HG03469 (cell line): ENCODE measurements at regions not wholly inside any gene's neighbourhood (a gene's known extent, or its start where the extent isn't known, plus 50 kb on each side); places are given as distances from the start of the nearest gene placed in this dataset.

Experiments used
- ATAC-seq: cut with Tn5 transposase; IDR thresholded peaks from one replicate; pipeline ENCODE4 v1.9.1; 2021; ENCODE audit warnings: mild to moderate bottlenecking, moderate library complexity, moderate number of reproducible peaks; ENCODE audit not compliant: unreplicated experiment

- no peak for ATAC-seq
These were observed 93.4 kb upstream of the ENPP6 start for GRCh38 chr4:184310881-184311709.

GRCh38 chr4:184310171-184310567 lies 92.5 kb upstream of the ENPP6 start:
- ATAC-seq = no peak

DNA sequence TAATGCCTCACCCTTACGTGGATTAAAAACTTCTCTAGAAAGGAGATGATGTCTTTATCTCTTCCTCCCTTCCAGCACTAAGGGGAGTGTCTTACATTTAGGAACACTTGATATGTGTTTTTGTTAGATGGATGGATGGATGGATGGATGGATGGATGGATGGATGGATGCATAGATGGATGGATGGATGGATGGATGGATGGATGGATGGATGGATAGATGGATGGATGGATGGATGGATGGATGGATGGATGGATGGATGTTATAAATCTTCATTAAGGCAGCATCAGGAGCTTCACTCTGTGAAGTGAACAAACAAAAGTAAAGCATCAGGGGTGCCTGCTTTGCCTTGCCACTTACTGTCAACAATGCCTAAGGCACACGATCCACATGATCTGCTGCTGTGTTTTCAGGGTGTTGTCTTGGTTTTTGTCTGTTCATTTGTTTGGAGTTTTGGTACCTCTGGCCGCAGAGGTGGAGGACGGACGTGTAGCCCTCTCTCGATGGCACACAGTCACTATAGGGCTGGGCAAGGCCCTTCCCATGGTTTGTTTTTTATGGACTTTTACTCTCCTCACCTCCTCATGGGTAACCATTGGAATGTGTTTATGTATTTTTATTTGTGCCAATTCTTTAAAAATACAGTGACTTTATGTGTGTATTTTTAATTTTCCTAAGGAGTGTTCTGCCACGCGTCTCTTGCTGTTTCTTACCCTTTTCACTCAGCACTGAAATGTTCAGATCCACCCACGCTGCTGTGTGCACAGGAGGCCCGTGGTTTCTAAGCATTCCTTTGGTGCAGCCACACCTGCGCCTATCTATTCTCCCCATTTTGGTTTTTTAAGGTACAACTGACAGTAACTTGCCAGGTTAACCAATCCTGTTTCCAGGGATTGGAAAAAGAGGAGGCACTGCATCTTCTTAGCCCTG lies 91.8 kb upstream of the ENPP6 start:
- ATAC-seq = no peak

GRCh38 chr4:184306949-184307348 lies 89.3 kb upstream of the ENPP6 start:
- ATAC-seq = no peak

GRCh38 chr4:184306470-184306869 lies 88.8 kb upstream of the ENPP6 start:
- no peak for ATAC-seq

- ATAC-seq = no peak
These were observed 83.1 kb upstream of the ENPP6 start for GRCh38 chr4:184300816-184301215.

GRCh38 chr4:184298254-184298653 lies 80.6 kb upstream of the ENPP6 start:
- ATAC-seq = no peak

DNA sequence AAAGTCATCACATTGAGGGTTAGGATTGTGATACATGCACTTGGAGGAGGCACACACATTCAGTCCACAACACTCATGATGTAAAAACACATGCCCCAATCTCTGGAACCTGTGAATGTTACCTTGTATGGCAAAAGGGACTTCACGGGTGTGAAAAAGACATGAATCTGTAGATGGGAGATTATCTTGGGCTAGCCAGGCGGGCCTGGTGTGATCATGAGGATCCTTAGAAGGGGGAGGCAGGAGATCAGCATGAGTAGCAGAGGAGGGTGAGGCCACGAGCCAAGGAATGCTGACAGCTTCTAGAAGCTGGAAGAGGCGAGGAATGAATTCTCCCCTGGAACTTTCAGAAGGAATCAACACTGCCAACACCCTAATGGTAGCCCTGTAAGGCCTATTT lies 77.5 kb upstream of the ENPP6 start:
- no peak for ATAC-seq

DNA sequence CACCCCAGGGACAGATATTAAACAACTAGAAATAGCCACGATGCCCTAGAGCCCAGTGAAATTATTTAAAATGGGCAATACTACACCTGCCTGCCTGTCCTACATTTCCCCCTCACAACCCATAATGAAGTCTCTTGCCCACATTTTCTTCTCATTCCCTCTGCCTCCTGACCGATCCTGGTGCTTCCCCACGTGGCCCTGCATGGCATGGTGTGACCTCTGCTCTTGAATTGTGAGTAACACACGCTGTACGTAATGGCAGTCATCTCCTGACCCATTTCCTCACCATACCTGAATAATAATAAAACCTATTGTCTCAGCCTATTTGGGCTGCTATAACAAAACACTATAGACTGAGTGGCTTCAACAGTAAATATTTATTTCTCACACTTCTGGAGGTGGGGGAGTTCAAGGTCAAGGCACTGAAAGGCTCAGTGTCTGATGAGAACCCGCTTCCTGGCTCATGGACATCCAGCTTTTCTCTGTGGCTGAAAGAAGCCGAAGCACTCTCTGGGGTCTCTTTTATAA lies 77.0 kb upstream of the ENPP6 start:
- ATAC-seq = no peak

- no peak for ATAC-seq
These were observed 75.9 kb upstream of the ENPP6 start for GRCh38 chr4:184293552-184293951.

DNA sequence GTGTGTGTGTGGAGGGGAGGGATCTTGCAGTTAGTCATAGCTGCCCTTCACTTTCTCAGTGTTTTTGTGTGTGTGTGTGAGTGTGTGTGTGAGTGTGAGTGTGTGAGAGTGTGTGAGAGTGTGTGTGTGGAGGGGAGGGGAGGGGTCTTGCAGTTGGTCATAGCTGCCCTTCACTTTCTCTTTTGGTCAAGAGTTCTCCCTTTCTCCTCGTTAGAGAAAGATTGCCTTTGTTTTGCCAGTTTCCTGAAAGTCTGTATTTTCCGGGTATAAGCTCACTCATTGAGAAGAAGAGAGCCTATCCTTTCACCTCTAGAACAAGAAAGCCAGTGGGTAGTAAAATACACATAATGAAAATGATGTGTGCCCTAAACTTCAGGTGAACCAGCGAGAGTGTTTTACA lies 75.2 kb upstream of the ENPP6 start:
- ATAC-seq = no peak

- ATAC-seq = no peak
These were observed 74.8 kb upstream of the ENPP6 start for GRCh38 chr4:184292465-184292867.

GRCh38 chr4:184289179-184289535 lies 71.5 kb upstream of the ENPP6 start:
- no peak for ATAC-seq

DNA sequence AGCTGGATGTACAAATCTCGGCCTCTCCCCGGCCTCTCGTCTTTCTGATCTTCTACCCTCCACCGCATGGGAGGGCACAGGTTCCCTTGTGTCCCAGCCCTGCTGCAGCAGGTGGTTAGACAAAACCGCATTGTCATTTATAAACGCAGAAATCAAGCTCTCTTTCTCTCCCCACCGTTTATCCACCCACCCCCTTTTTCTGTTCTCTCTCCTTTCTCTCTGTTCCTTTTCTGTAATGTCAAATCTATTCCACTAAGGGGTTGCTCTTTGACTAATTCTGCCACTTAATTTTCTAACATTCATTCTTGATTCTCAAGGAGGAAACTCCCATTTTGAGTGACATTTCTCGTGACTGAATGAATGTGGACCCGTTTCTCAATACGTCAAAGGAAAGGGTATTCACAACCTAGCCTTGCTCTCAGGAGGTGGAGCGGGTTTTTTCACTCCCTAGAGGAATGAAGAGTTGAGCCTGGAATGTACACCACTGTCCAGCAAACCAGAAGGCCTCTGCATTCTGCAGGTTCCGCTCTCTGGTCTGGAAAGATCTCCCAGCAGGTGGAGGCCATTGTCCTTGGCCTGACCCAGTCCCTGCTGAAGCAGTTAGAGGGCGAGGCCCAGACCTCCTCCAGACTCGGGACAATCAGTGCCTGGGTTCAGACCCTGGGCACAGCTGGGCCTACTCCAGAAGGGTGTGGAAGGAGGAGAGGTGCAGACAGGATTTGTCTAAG lies 70.9 kb upstream of the ENPP6 start:
- peak; percentile 41 for ATAC-seq

DNA sequence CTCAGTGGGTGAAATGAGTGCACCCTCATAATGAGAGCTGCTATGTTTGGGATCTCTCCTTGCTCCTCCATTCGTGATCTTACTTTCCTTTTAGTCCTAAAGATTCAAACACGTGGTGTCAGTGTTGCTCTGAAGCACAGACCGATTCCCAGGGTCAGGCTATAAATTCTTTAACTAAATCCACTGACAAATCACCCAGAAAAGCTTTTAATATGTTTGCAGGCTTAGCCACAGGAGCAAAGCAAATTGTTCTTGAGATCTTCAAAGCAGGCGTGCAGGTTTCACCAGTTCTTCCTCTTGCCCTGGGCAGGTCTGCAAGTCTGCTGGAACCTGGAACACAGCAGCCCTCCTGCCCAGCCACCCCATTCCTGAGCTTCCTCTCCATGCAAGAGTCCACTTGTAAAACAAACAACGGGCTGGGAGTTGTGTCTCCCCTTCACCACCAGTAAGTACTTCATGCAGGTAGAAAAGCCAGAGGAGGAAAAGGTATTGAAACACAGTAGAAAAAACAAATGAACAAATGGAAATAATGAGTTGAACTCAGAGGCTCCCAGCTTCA lies 70.1 kb upstream of the ENPP6 start:
- ATAC-seq = no peak

DNA sequence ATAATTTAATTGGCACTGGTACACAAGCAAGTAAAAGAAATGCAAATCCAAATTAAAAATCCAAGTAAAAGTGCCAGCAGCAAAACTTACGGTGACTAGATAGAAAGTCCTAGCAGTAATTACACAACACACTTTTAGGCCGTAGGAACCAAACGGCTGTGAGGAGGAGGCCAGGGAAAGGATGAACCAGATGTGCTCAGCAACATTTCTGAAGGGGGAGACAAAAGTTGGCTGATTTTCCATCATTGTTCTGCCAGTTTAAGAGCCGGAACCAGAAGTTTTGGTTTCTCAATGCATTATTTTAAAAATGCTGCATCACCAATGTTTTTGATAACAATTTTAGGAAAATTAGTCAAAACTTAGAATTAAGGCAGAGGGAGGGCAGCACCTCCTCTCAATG lies 68.7 kb upstream of the ENPP6 start:
- no peak for ATAC-seq

GRCh38 chr4:184284742-184285141 lies 67.1 kb upstream of the ENPP6 start:
- ATAC-seq = no peak

DNA sequence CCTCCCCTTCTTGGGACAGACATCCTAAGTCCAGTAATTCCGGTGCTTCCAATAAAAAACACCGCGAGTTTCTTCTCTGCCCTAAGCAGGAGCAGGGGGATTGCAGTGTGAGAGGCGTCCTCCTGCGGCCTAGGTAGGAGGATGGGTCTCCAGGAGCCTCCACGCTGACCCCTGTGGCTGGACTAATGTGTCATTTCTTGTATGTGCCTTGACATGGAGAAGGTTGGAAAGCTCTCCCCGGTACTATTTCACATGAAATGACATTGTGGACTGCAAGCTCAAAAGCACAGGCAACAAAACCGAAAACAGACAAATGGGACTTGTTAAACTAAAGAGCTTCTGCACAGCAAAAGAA lies 66.6 kb upstream of the ENPP6 start:
- no peak for ATAC-seq

GRCh38 chr4:184283659-184284335 lies 66.1 kb upstream of the ENPP6 start:
- no peak for ATAC-seq

GRCh38 chr4:184282895-184283654 lies 65.4 kb upstream of the ENPP6 start:
- ATAC-seq = peak; percentile 40
